ENCODE measurements at regions not wholly inside any gene's neighbourhood (a gene's known extent, or its start where the extent isn't known, plus 50 kb on each side); places are given as distances from the start of the nearest gene placed in this dataset.

DNA sequence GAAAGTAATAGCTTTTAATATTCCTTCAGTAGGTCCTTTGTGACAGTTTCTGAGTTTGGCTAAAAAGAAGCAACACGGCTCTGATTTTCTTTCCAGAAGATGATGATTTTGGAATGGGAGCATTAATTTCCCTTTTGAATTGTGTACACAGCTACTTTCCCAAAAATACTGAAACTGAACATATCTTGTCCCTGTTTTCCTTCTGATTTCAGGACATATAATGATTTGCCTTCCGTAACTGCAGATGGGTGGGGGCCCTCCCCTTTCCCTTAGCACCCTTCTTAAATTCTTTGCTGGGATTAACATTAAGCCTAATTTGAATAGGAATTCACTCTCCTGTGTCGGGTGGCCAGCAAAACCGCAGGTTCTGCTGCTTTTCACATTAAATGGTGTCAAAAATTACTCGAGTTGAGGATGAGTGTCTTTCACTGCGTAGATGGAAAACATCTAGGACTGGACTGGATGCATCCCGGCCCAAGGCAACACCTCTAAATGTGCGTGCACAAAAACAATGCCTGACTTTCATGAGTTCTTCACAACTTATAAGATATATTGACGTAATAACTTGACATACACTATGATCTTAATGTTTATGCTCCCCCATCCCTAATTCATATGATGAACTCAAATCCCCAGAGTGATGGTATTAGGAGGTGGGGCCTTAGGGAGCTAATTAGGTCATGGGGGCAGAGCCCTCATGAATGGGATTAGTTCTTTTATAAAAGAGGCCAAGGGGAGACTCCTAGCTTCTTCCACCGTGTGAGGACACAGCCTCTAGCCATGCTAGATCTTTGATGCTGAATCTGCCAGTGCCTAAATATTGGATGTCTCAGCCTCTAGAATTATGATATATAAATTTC lies 158.1 kb downstream of the AEBP2 start:
- TF ChIP-seq EGR1 (IDR thresholded peaks at IDR 0.05; ENCODE audit: low read depth) (no peak), RAD21 (IDR thresholded peaks at IDR 0.05; ENCODE audit: low read depth) (no peak), ATF3 (IDR thresholded peaks at IDR 0.05) (no peak), EZH2phosphoT487 (IDR thresholded peaks at IDR 0.05; ENCODE audit: borderline replicate concordance) (no peak)
